Calu3 (cell line): ENCODE measurements at regions not wholly inside any gene's neighbourhood (a gene's known extent, or its start where the extent isn't known, plus 50 kb on each side); places are given as distances from the start of the nearest gene placed in this dataset.

Source experiments
- BruUV-seq: library from RNA; stranded (reverse); fragments of 400-500 nt; replicated peaks from 2 replicates; lab custom pipeline; 2021; lab: Mats Ljungman, UMichigan
- CTCF ChIA-PET: fragments of 300-600 bp; sonication (Branson Sonifier 250); formaldehyde crosslinking; loops from one replicate; lab custom pipeline; 2022; ENCODE audit warnings: antibody characterized with exemption; lab: Charles Lee
- DNase-seq: peaks from one replicate; pipeline ENCODE4 v3.0.0; 2022
- H3K27ac Mint-ChIP-seq: one replicate; pipeline ENCODE4 v1.8.0; 2022; ENCODE audit warnings: mixed read lengths; ENCODE audit not compliant: unreplicated experiment
- H3K27me3 Mint-ChIP-seq: one replicate; pipeline ENCODE4 v1.8.0; 2022; ENCODE audit warnings: mixed read lengths; ENCODE audit not compliant: unreplicated experiment
- H3K36me3 Mint-ChIP-seq: one replicate; pipeline ENCODE4 v1.8.0; 2022; ENCODE audit warnings: mild to moderate bottlenecking, moderate library complexity, mixed read lengths; ENCODE audit not compliant: insufficient read depth, unreplicated experiment
- H3K4me1 Mint-ChIP-seq: one replicate; pipeline ENCODE4 v1.8.0; 2022; ENCODE audit warnings: mild to moderate bottlenecking, low read depth, mixed read lengths; ENCODE audit not compliant: unreplicated experiment
- H3K4me3 Mint-ChIP-seq: one replicate; pipeline ENCODE4 v1.8.0; 2022; ENCODE audit warnings: mild to moderate bottlenecking, low read depth, moderate library complexity, mixed read lengths; ENCODE audit not compliant: unreplicated experiment
- H3K9me3 Mint-ChIP-seq: one replicate; pipeline ENCODE4 v1.8.0; 2022; ENCODE audit warnings: low read depth, mixed read lengths; ENCODE audit not compliant: unreplicated experiment
- CTCF ChIP-seq: fragments of 200-600 bp; IDR thresholded peaks from one replicate; pipeline ENCODE4 v1.8.0; 2022; ENCODE audit warnings: antibody characterized with exemption; ENCODE audit not compliant: unreplicated experiment
- intact Hi-C: fragments of 100-400 bp; cut with micrococcal nuclease; formaldehyde crosslinking; loops from one replicate; pipeline ENCODE4 v1.10.0; 2022; ENCODE audit not compliant: unreplicated experiment

DNA sequence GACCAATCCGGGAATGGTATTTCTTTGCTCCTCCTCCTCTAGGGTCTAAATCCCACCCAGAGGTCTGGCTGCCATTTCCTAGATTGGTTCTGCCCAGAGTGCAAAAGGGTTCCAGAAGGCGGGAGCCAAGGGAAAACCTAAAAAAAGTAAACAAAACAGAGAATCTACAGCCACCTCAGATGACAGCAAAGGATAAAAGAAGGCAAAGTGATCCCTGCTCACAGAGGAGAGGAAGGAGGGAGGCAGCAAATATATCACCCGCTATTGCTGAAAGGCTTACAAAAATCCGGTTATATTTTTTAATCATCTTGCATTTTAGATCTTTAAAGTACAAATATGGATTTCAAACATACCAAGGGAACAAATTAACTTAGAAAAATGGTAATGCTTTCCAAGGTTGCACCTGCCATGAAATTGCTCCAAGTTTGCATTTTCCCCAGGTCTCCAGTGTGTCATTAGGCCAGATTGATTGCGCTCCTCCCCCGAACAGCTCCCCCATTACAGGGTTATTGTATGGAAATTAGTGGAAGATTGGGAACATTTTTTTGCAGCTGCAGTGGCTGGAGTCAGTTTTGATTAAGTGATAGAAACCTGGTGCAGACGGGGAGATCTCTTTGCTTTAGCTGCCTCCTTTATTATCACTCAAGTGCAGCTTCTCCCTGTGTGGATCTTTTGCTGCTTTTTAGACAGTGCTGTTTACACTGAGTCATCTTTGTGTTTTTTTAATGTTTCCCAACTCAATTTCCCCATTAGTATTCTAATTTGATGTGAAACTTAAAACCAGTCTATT is 280.5 kb upstream of the CAMK1G start:
- H3K4me1 Mint-ChIP-seq: no peaks in the 10 kb centered on the region
- intact Hi-C loops: no loop called here
- no peak overlapping the region for H3K4me3 Mint-ChIP-seq
- no TSS peak for BruUV-seq
- no peaks in the 10 kb centered on the region for H3K36me3 Mint-ChIP-seq
- peaks cover 3% of the 10 kb centered on the region for H3K9me3 Mint-ChIP-seq
- CTCF ChIA-PET: no interaction called here
- peaks cover 100% of the 10 kb centered on the region for H3K27me3 Mint-ChIP-seq
- TF ChIP-seq CTCF: no peak
- no peak for DNase-seq
- no peak overlapping the region for H3K27ac Mint-ChIP-seq

- intact Hi-C loops: no loop called here
- H3K27me3 Mint-ChIP-seq: peaks cover 100% of the 10 kb centered on the region
- no peak overlapping the region for H3K27ac Mint-ChIP-seq
- TF ChIP-seq CTCF: no peak
- BruUV-seq: no TSS peak
- no peaks in the 10 kb centered on the region for H3K36me3 Mint-ChIP-seq
- no peaks in the 10 kb centered on the region for H3K4me1 Mint-ChIP-seq
- no peak overlapping the region for H3K4me3 Mint-ChIP-seq
- H3K9me3 Mint-ChIP-seq: peaks cover 3% of the 10 kb centered on the region
- no peak for DNase-seq
- CTCF ChIA-PET: no interaction called here
These were observed 279.3 kb upstream of the CAMK1G start for GRCh38 chr1:209304166-209304565.

GRCh38 chr1:209305221-209305954 is 278.1 kb upstream of the CAMK1G start:
- peaks cover 93% of the 10 kb centered on the region for H3K27me3 Mint-ChIP-seq
- H3K9me3 Mint-ChIP-seq: peaks cover 3% of the 10 kb centered on the region

DNA sequence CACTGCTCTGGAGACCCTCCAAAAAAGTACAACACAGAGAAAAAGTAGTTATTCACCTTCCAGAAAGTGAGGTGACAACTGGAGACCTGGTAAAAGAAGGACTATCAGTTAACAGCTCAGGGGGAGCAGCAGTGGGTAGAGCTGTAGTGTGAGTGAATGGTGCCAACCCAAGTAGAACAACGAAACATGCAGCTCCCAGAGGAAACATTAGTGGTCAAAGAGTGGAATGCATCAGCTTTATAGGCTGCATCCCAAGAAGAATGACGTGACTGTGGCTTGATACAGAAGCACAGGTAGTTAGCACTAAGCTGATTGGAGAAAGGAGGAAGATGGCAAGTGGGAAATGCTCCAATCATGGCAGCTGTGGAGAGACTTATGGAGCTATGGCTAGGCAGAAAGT is 275.7 kb upstream of the CAMK1G start:
- Mint-ChIP-seq H3K27me3 (peaks cover 88% of the 10 kb centered on the region), H3K4me3 (no peak overlapping the region)

More at GRCh38 chr1:209305221-209305954, 278.1 kb upstream of the CAMK1G start:
- no TSS peak for BruUV-seq
- Mint-ChIP-seq H3K27ac (no peak overlapping the region), H3K36me3 (no peaks in the 10 kb centered on the region), H3K4me3 (no peak overlapping the region), H3K4me1 (no peaks in the 10 kb centered on the region)
- no peak for DNase-seq
- CTCF ChIA-PET: no interaction called here
- no peak for TF ChIP-seq CTCF
- intact Hi-C loops: no loop called here

More for the DNA sequence above, 275.7 kb upstream of the CAMK1G start:
- no peak for DNase-seq
- H3K27ac Mint-ChIP-seq: no peak overlapping the region
- intact Hi-C loops: no loop called here
- H3K4me1 Mint-ChIP-seq: no peaks in the 10 kb centered on the region
- TF ChIP-seq CTCF: no peak
- no peaks in the 10 kb centered on the region for H3K36me3 Mint-ChIP-seq
- peaks cover 3% of the 10 kb centered on the region for H3K9me3 Mint-ChIP-seq
- no TSS peak for BruUV-seq
- CTCF ChIA-PET: no interaction called here
